Small intestine (tissue), 7 donors: ENCODE measurements at regions not wholly inside any gene's neighbourhood (a gene's known extent, or its start where the extent isn't known, plus 50 kb on each side); places are given as distances from the start of the nearest gene placed in this dataset.

Source experiments
- DNase-seq, 2 donors: peaks; one replicate each; pipeline versions ENCODE4 v3.0.0 to v3.0.0-alpha.2; 2013
- FAIRE-seq: peaks from 2 replicates; lab custom pipeline; 2012; peaks lifted over from hg19 to GRCh38; lab: Jason Lieb, UNC
- H3K27ac ChIP-seq, 3 donors: one replicate each; pipeline ENCODE4 v1.5.1; 2013; ENCODE audit warnings: low read length in 2 of 3, mild to moderate bottlenecking in 2 of 3, control low read depth in 1 of 3, inconsistent platforms in 1 of 3, low read depth in 1 of 3, moderate library complexity in 1 of 3
- H3K27me3 ChIP-seq, 3 donors: one replicate each; pipeline ENCODE4 v1.6.1; 2013; ENCODE audit warnings: low read length in 3 of 3, inconsistent platforms in 1 of 3; ENCODE audit not compliant: control insufficient read depth in 3 of 3, insufficient read depth in 3 of 3
- H3K36me3 ChIP-seq, 3 donors: one replicate each; pipeline ENCODE4 v1.6.1; 2013; ENCODE audit warnings: low read length in 3 of 3, inconsistent platforms in 1 of 3, low read depth in 1 of 3, mild to moderate bottlenecking in 1 of 3, moderate library complexity in 1 of 3; ENCODE audit not compliant: control insufficient read depth in 3 of 3, insufficient read depth in 2 of 3
- H3K4me1 ChIP-seq, 3 donors: one replicate each; pipeline ENCODE4 v1.6.1; 2013; ENCODE audit warnings: low read length in 2 of 3, inconsistent platforms in 1 of 3, low read depth in 1 of 3, mild to moderate bottlenecking in 1 of 3, moderate library complexity in 1 of 3; ENCODE audit not compliant: control insufficient read depth in 3 of 3, insufficient read depth in 2 of 3
- H3K4me3 ChIP-seq, 3 donors: one replicate each; pipeline ENCODE4 v1.5.1; 2013; ENCODE audit warnings: low read length in 3 of 3, control low read depth in 1 of 3, inconsistent platforms in 1 of 3, low read depth in 1 of 3, mild to moderate bottlenecking in 1 of 3, moderate library complexity in 1 of 3
- H3K9me3 ChIP-seq, 2 donors: one replicate each; pipeline ENCODE4 v1.6.1; 2013; ENCODE audit warnings: low read depth in 1 of 2, low read length in 1 of 2; ENCODE audit not compliant: control insufficient read depth in 2 of 2, insufficient read depth in 1 of 2
- WGBS, 3 donors: extraction: QIAGEN DNeasy Blood & Tissue Kit; methylation state at CpG; one replicate each; pipeline ENCODE4 v1.1.7; 2013; 5-methylcytosine and 5-hydroxymethylcytosine counted together
- donor health status: healthy with polysubstance abuse.
- donor health status: control.
- donor health status: control.
- donor health status: Bipolar disorder and iron deficiency.
- donor health status: healthy.

DNA sequence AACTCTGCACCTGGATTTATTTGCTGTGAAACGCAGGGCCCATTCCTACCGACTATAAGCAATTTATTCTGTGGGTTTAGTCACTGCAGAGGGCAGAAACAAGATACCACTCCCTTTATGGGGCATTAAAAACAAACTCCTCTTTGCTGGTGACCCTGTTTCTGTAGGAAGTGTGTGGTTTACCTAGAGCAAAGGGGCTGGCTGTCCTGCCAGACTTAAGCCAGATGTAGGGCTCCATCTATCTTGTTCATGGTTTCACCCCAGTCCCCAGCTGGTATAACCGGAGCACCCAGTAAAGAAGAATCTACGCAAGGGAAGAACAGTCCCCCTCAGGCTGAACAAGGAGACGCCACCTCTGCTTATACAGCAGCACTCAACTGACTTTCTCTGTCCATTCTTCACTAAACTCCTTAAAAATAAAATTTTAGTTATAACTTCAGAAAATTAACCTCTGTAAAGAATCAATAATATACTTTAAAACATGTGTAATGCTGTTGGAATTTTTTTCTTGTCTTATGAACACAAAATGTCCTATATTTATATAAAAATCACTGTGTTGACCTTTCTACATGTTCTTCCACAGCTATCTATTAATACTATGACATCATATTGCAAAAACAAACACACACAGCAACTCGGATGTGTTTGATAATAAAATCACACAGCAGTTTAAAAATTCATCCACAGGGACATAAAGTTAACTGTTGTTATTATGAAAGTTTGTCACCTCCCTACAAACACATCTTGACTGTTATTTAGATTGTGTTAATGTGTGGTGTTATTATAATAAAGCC lies 126.1 kb upstream of the RPS6KA2 start:
- Histone ChIP-seq H3K27me3 (peaks cover 0 to 14% (median 0%) of the 10 kb centered on the region in 3 donors), H3K36me3 (no peaks in the 10 kb centered on the region), H3K4me3 (no peak overlapping the region), H3K4me1 (peaks cover 0 to 5% (median 0%) of the 10 kb centered on the region in 3 donors), H3K27ac (no peak overlapping the region), H3K9me3 (no peaks in the 10 kb centered on the region)
- WGBS, 3 donors, result 69 to 72% (median 71%) methylated on average over 6 of the region's 6 CpGs
- no peak for DNase-seq
- no peak for FAIRE-seq

DNA sequence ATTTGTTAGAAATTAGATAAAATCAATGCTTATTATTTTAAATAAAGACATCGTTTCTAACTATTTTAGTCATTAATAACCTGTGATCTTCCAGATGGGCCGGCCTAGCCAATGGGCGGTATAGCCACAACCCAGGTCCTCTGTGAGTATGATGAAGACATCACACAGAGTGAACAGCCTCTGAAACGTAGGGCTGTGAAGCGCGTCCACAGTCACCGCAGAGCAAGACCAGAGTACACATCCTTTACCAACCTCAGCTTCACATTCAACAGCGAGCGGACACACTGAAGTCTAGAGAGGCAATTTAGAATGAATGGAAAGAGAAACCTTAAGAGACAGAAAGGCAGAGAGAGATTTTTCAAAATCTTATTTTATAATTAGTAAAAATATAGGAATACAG lies 125.0 kb upstream of the RPS6KA2 start:
- 83 to 89% (median 86%) methylated on average over 9 of the region's 9 CpGs for WGBS, 3 donors
- H3K9me3 ChIP-seq, result no peaks in the 10 kb centered on the region
- H3K27me3 ChIP-seq, result peaks cover 0 to 5% (median 0%) of the 10 kb centered on the region in 3 donors
- no peak overlapping the region for H3K4me3 ChIP-seq
- no peak for DNase-seq
- H3K36me3 ChIP-seq, result no peaks in the 10 kb centered on the region
- no peak for FAIRE-seq
- no peaks in the 10 kb centered on the region for H3K4me1 ChIP-seq
- no peak overlapping the region for H3K27ac ChIP-seq

DNA sequence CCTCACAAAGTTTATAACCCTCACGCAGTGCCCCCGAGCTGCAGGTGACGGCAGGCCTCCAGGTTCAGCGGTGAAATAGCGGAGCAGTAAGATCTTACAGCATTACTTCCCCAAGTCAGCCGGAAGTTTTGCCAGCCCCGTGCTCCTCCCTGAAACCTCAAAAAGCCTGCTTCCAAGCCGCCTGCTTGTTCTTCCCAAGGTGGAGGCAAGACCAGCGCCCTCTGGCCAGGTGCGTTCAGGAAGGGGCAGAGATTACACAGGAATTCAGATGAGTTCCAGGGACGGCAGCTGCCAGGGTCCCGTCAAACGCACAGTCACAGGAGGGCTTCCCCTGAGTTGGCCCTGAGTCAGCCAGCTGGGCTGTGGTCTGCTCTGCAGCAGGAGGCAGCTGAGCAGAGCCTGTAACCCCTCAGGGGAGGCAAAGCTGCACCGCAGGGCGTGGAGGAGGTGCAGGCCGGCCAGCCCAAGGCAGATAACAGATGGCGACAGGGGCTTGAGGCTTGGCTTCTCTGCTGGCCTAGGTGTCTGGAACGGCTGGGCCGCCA lies 124.1 kb upstream of the RPS6KA2 start:
- H3K9me3 ChIP-seq, result no peaks in the 10 kb centered on the region
- no peak overlapping the region for H3K27ac ChIP-seq
- H3K4me3 ChIP-seq, result no peak overlapping the region
- no peaks in the 10 kb centered on the region for H3K36me3 ChIP-seq
- WGBS, 3 donors, result 39 to 51% (median 48%) methylated on average over 19 of the region's 19 CpGs
- FAIRE-seq (no peak), DNase-seq (no peak)
- H3K4me1 ChIP-seq, result no peaks in the 10 kb centered on the region
- peaks cover 0 to 5% (median 0%) of the 10 kb centered on the region in 3 donors for H3K27me3 ChIP-seq

DNA sequence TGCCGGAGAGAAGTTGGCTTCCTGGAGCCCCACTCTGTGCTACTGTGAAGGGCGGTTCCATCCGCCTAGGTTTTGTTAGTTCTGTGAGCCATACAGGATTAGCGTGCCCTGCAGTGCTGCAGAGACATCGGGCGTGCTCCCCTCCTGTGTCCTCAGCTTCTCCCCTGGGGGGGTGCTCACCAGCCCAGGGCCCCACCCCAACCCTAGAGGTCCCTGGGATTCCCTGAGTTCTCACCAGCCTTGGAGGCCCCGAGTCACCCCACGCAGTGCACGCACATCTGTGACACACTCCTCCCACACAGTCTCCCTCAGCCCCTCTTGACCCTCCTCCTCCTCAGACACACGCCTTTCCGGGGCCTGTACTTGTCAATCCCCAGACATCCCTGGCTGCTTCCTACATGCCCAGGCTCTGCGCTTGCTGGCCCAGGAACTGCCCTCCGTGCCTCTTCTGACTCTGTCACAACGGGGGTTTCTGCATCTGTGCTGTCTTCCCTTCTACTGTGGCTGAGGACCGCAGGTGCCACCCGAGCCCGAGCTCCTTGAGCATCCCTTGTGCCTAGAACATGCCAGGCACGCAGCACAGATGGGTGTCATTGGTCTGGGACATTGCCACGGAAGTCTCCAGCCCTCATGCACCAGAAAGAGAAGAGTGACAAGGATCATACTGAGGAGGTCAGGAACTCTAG lies 123.2 kb upstream of the RPS6KA2 start:
- FAIRE-seq, result no peak
- Histone ChIP-seq H3K27ac (no peak overlapping the region), H3K4me1 (no peaks in the 10 kb centered on the region), H3K36me3 (no peaks in the 10 kb centered on the region), H3K27me3 (peaks cover 0 to 5% (median 0%) of the 10 kb centered on the region in 3 donors), H3K9me3 (no peaks in the 10 kb centered on the region), H3K4me3 (no peak overlapping the region)
- DNase-seq, result no peak
- WGBS, 3 donors, result 75 to 83% (median 79%) methylated on average over 16 to 19 of the region's 19 CpGs

DNA sequence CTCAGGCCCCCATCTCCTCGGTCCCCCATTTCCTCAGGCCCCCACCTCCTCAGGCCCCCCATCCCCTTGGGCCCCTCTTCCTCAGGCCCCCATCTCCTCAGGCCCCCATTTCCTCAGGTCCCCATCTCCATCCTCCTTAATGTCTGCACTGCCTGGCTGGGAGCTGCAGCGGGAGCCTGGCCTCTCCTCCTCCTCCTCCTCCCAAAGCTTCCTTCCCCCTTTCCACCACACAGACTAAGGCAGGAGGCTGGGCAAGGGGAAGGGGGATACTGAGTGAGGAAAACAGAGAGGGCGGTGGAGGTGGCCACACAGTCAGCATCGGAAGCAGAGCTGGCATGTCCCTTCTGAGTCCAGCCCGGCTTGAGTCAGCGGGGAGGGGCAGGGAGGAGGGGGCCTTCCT lies 122.6 kb upstream of the RPS6KA2 start:
- Histone ChIP-seq H3K27me3 (peaks cover 0 to 5% (median 0%) of the 10 kb centered on the region in 3 donors), H3K9me3 (peaks cover 0 to 2% of the 10 kb centered on the region in 2 donors), H3K36me3 (no peaks in the 10 kb centered on the region), H3K27ac (no peak overlapping the region), H3K4me3 (no peak overlapping the region), H3K4me1 (no peaks in the 10 kb centered on the region)
- 75 to 83% (median 78%) methylated on average over 6 of the region's 6 CpGs for WGBS, 3 donors
- no peak for DNase-seq
- FAIRE-seq, result no peak

DNA sequence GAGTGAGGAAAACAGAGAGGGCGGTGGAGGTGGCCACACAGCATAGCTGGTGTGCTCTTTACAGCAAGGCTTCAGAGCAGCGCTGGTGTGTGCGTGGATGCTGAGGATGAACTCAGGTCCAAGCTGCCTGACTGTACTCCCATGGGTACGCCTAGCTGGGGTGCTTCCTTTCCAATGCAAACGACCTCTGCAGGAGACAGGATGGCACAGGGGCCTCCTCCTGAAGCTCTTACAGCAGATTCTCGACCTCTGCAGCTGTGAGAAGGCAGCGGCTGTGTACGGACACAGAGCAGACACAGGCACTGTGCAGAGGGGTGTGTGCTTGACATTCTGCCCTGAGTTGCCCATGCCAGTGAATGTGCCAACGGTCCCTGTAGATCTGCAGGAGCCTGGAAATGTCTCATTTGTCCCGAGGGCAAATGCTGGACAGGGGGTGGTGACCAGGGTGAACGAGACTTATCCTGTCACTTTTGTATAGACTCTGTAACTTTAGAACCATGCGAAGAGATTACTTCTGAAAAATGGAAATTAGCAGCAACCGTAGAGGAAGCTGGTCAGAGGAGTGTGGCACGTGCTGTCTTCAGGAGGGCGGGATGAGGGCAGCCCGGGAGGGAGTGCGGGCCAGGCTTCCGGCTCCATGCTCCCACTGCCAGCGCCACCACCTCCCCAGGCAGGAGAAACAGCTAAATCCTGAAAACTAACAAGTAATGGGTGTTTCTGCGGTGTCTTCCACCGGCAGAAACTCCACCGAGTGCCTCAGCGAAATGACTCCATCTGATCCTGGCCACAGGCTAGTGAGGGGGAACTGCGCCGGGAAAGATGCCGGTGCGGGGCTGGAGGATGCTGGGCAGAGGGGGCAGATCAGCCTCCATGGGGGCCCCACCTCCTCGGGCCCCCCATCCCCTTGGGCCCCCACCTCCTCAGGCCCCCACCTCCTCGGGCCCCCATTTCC lies 120.9 kb upstream of the RPS6KA2 start:
- no peak for DNase-seq
- Histone ChIP-seq H3K27me3 (peaks cover 0 to 3% (median 0%) of the 10 kb centered on the region in 3 donors), H3K4me1 (no peaks in the 10 kb centered on the region), H3K36me3 (no peaks in the 10 kb centered on the region), H3K27ac (no peak overlapping the region), H3K4me3 (no peak overlapping the region), H3K9me3 (peaks cover 0 to 2% of the 10 kb centered on the region in 2 donors)
- WGBS, 3 donors, result 71 to 75% (median 74%) methylated on average over 23 to 29 of the region's 29 CpGs
- no peak for FAIRE-seq

DNA sequence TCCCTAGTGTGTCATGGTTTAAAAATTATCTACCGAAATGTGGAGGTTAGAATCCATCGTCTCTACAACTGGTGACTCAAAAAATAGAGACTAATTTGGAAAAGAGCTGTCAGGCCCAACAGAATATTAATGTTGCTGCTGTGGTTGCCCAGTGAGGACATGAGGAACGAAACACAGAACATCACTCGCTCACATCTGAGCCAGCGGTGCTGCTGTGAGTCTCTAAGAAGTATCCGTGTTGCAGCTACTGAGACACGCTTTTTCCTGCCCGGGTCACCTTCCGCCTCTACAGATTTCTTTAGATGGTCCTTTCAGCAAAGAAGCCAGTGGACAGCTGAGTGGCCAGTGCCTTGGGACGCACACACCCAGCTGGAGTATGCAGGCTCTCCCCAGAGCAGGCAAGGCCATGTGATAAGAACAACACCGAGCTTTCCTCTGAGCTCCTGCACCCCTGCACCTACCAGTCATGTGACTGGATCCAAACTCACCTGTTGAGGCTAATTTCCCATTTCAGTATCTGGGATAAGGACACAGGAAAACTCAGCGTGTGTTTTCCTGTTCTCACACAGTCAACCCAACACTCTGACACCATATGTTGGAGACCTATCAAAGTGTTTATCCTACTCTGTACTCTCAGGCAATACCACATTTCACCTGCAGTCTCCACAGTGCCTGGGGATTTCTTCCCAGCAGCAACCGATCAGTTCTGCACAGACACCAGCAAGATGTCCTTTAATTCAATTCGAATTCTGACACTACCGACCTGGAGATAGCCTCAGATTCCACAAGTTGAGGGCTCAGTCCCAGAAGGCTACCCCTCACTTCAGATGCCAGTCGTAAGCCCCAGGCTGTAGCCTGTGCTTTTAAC lies 119.0 kb upstream of the RPS6KA2 start:
- H3K36me3 ChIP-seq, result no peaks in the 10 kb centered on the region
- no peak overlapping the region for H3K4me3 ChIP-seq
- H3K27ac ChIP-seq, result no peak overlapping the region
- H3K9me3 ChIP-seq, result peaks cover 0 to 2% of the 10 kb centered on the region in 2 donors
- no peak for DNase-seq
- H3K4me1 ChIP-seq, result no peaks in the 10 kb centered on the region
- no peak for FAIRE-seq
- 82 to 90% (median 88%) methylated on average over 16 of the region's 16 CpGs for WGBS, 3 donors
- peaks cover 0 to 2% (median 0%) of the 10 kb centered on the region in 3 donors for H3K27me3 ChIP-seq
